ENCODE measurements at regions not wholly inside any gene's neighbourhood (a gene's known extent, or its start where the extent isn't known, plus 50 kb on each side); places are given as distances from the start of the nearest gene placed in this dataset.
"Not testable (repeated sequence)": the region's sequence is repeated elsewhere in the genome, so short reads cannot be mapped to it uniquely, and the experiment has no call there.

DNA sequence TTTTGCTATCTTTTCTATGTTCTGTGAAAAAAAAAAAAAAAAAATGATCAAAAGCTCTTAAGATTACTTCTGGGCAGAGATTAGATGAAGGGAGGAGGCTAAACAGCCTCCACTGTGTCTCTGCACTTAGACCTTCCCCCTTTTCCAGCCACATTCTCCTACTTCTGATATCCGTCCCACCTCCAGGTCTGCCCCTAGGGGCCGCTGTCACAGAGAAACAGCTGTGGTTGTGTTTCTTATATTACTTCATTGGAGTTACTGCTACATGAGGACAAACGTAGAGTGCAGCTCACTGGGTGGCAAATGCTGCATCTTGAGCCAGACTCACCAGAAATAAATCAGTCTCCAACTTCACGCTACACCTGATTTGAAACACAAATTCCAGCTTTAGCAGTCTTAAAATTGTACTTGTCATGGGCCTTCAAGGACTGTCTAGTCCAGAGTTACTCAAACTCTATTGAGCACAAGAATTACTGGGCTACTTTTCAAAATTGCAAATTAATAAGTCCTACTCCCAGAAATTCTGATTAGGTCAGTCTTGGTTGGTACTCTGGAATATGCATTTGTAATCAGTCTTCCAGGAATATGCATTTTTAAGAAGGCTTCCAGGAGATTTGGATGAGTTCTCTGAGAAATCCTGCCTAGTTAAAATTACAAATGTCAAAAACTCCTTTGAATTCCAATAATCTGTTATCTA, 125.2 kb upstream of the PTBP2 start:
- Histone ChIP-seq H3K9ac (no peak overlapping the region), H3K4me1 (no peaks in the 10 kb centered on the region), H3K27ac (no peak overlapping the region), H3K27me3 (no peaks in the 10 kb centered on the region), H3K4me3 (no peak overlapping the region), H3K36me3 (no peaks in the 10 kb centered on the region), H3K9me3 (no peaks in the 10 kb centered on the region; the same call in 1 of the 2 replicates), H4K20me1 (no peaks in the 10 kb centered on the region), H3K4me2 (no peak overlapping the region)
- no peak for TF ChIP-seq Cebpa-rat (IDR thresholded peaks at IDR 0.05)

DNA sequence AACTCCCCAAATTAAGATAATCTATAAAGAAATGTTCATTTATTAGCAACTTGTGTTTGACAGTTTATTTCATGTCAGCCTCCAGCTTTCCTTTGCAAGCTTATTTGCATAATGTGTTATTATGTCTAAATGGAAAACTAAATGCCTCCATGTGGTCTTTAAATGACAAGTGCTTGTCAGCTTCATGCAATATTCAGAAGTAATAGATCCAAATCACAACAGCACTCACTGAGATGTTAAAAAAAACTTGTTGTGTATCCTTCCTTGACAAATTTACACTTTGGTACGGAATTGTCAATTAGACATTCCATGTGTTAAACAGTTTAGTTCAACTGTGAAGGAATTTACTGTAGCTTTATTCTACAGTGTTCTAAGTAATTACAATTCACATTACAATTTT, 124.4 kb upstream of the PTBP2 start:
- Histone ChIP-seq H3K4me3 (no peak overlapping the region), H4K20me1 (no peaks in the 10 kb centered on the region), H3K4me1 (no peaks in the 10 kb centered on the region), H3K27ac (no peak overlapping the region), H3K9me3 (no peaks in the 10 kb centered on the region; the same call in 1 of the 2 replicates), H3K27me3 (no peaks in the 10 kb centered on the region), H3K36me3 (no peaks in the 10 kb centered on the region), H3K4me2 (no peak overlapping the region), H3K9ac (no peak overlapping the region)
- TF ChIP-seq Cebpa-rat (IDR thresholded peaks at IDR 0.05): no peak

DNA sequence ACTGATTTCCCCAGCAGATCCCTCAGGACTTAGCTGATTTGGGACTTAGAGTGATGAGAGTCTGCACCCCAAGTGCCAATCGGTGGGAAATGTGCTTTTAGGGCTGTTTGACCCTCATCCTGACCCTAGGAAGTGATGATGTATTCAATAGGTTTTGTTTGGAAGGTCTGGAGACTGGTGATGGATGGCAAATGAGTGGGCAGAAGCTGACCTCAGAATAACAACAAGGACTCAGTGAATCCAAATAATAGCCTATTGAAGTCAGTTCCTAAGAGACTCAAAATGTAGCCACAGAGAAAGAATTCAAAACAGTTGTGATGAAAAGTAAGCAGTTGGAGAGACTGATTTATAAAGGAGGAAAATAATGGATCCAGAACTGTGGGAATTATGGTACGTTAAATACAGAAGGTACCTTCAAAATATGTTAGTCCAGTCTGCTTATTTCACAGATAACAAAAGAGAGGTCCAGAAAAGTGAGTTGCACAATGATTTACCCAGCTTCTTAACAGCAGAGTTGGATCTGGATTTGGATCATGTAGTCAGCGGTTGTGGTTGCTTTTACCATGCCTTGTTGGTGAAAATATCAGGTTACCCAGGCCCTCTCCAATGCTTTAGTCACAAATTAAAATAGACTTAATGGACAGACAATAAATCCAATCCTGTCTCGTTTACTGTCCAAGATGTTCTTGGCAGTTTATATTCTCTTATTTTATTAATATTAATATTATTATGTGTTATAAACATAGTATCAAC, 123.0 kb upstream of the PTBP2 start:
- H3K27me3 ChIP-seq: no peaks in the 10 kb centered on the region

DNA sequence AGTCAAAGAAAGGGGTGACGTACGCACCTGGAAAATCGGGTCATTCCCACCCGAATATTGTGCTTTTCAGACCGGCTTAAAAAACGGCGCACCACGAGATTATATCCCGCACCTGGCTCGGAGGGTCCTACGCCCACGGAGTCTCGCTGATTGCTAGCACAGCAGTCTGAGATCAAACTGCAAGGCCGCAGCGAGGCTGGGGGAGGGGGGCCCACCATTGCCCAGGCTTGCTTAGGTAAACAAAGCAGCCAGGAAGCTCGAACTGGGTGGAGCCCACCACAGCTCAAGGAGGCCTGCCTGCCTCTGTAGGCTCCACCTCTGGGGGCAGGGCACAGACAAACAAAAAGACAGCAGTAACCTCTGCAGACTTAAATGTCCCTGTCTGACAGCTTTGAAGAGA, 117.0 kb upstream of the PTBP2 start:
- not testable (repeated sequence) for H3K9me3 ChIP-seq, H3K27ac ChIP-seq, H3K9ac ChIP-seq, H3K27me3 ChIP-seq, H3K36me3 ChIP-seq, H3K4me2 ChIP-seq, H3K4me3 ChIP-seq, H3K4me1 ChIP-seq, H4K20me1 ChIP-seq

More for the DNA sequence above, 123.0 kb upstream of the PTBP2 start:
- no peaks in the 10 kb centered on the region for H3K36me3 ChIP-seq
- no peaks in the 10 kb centered on the region for H4K20me1 ChIP-seq
- H3K9me3 ChIP-seq: no peaks in the 10 kb centered on the region
- no peaks in the 10 kb centered on the region for H3K4me1 ChIP-seq
- H3K27ac ChIP-seq: no peak overlapping the region
- no peak for TF ChIP-seq Cebpa-rat (IDR thresholded peaks at IDR 0.05)
- no peak overlapping the region for H3K4me3 ChIP-seq
- no peak overlapping the region for H3K4me2 ChIP-seq
- H3K9ac ChIP-seq: no peak overlapping the region

DNA sequence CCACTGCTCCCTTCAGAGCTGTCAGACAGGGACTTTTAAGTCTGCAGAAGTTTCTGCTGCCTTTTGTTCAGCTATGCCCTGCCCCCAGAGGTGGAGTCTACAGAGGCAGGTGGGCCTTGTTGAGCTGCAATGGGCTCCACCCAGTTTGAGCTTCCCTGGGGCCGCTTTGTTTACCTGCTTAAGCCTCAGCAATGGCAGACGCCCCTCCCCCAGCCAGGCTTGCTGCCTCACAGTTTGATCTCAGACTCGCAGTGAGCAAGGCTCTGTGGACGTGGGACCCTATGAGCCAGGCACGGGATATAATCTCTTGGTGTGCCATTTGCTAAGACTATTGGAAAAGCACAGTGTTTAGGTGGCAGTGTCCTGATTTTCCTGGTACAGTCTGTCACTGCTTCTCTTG, 104.2 kb upstream of the PTBP2 start:
- H3K9ac ChIP-seq, H3K27ac ChIP-seq, H3K4me1 ChIP-seq, H3K27me3 ChIP-seq, H3K9me3 ChIP-seq, H3K4me2 ChIP-seq, H3K4me3 ChIP-seq, H4K20me1 ChIP-seq, H3K36me3 ChIP-seq: not testable (repeated sequence)

DNA sequence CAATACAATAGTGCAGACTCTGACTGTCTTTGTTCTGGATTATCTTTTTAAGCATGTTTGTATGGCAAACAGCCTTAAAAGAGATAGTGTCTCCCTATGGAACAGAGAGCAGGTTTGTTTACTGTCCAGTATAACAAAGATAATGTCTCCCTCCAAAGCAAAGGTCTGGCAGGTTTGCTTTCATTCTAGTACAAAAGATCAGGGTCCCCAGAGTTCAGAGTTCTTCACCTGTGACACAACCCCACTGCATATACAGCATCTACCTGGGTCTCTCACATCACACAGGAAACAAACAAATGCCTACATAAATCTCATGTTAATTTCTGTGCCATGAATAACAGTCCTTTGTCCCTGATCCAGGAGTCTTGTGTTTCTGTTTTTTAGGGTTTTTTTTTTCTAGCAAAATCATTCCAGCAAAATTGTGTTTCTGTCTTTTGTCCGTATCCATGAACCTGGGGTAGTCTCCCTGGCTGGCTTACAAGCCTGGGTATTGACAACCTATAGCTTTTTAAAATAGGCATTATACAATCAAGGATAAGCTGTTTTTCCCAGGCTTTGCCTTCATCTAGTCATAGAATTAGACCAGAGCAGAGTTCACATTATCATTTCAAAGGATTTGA, 89.4 kb upstream of the PTBP2 start:
- Histone ChIP-seq H4K20me1 (no peaks in the 10 kb centered on the region), H3K4me1 (no peaks in the 10 kb centered on the region), H3K9ac (no peak overlapping the region), H3K4me3 (no peak overlapping the region), H3K4me2 (no peak overlapping the region), H3K36me3 (no peaks in the 10 kb centered on the region), H3K27ac (no peak overlapping the region), H3K9me3 (no peaks in the 10 kb centered on the region), H3K27me3 (no peaks in the 10 kb centered on the region)
- no peak for TF ChIP-seq Cebpa-rat (IDR thresholded peaks at IDR 0.05)

DNA sequence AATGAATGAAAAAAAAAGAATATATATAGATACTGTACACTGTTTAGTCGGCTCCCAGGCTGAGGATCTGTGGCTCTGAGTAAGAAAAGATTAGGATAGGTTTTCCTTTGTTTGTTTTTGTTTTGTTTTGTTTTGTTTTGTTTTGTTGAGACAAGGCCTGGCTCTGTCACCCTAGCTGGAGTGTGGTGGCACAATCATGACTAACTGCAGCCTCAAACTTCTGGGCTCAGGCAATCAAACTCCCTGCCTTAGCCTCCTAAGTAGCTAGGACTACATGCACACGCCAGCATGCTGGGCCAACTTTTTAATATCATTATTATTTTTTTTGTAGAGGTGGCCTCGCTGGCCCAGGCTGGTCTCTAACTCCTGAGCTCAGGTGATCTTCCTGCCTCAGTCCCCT, 87.9 kb upstream of the PTBP2 start:
- Histone ChIP-seq H3K27me3 (no peaks in the 10 kb centered on the region), H3K4me1 (no peaks in the 10 kb centered on the region), H3K27ac (no peak overlapping the region), H3K36me3 (no peaks in the 10 kb centered on the region), H3K4me2 (no peak overlapping the region), H3K4me3 (no peak overlapping the region), H3K9me3 (no peaks in the 10 kb centered on the region), H4K20me1 (no peaks in the 10 kb centered on the region), H3K9ac (no peak overlapping the region)
- TF ChIP-seq Cebpa-rat (IDR thresholded peaks at IDR 0.05): no peak

DNA sequence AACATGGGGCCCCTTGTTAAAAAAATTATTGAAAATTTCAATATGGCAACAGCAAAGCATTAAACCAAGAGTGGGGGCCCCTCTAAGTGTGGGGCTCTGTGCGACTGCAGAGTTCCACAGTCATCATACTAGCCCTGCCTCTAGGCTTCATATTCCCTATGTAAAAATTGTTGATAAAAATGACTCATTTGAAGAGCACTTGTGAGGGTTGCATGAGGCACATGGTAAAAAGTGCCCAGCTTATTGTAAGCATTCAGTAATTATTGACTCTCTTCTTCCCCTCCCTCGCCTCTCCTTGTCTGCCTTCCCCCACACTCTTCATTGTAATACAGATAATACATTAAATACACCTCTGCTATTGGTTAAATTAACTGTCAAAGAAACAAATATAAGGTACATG, 86.7 kb upstream of the PTBP2 start:
- H3K27me3 ChIP-seq: no peaks in the 10 kb centered on the region
- H3K27ac ChIP-seq: no peak overlapping the region
- no peaks in the 10 kb centered on the region for H3K4me1 ChIP-seq
- H4K20me1 ChIP-seq: no peaks in the 10 kb centered on the region
- H3K4me2 ChIP-seq: no peak overlapping the region
- no peak overlapping the region for H3K4me3 ChIP-seq
- H3K9ac ChIP-seq: no peak overlapping the region
- H3K36me3 ChIP-seq: no peaks in the 10 kb centered on the region
- no peaks in the 10 kb centered on the region for H3K9me3 ChIP-seq
- no peak for TF ChIP-seq Cebpa-rat (IDR thresholded peaks at IDR 0.05)

DNA sequence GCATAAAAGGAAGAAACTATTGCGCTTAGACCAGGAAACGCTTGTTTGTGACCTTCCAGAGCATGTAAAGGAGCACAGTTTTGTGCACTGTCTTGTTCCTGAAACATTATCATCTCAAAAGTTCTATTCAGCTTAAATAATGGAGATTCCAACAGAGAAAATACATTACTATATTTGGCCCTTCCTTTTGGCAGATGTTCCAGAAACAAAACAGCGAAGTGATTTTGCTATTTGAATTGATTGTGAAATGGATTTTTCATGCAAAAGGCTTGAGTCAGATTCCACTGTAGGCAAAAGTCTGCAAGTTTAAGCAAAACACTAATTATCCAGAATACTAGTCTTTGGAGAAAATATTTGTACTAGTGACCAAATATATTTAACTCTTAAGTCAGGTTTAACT, 80.3 kb upstream of the PTBP2 start:
- no peaks in the 10 kb centered on the region for H3K27me3 ChIP-seq
- no peak overlapping the region for H3K4me2 ChIP-seq
- H4K20me1 ChIP-seq: no peaks in the 10 kb centered on the region
- H3K9me3 ChIP-seq: no peaks in the 10 kb centered on the region
- peaks cover 1% of the 10 kb centered on the region; the same call in 1 of the 2 replicates for H3K4me1 ChIP-seq
- no peaks in the 10 kb centered on the region for H3K36me3 ChIP-seq
- no peak overlapping the region for H3K4me3 ChIP-seq
- H3K9ac ChIP-seq: no peak overlapping the region
- no peak for TF ChIP-seq Cebpa-rat (IDR thresholded peaks at IDR 0.05)
- H3K27ac ChIP-seq: no peak overlapping the region

DNA sequence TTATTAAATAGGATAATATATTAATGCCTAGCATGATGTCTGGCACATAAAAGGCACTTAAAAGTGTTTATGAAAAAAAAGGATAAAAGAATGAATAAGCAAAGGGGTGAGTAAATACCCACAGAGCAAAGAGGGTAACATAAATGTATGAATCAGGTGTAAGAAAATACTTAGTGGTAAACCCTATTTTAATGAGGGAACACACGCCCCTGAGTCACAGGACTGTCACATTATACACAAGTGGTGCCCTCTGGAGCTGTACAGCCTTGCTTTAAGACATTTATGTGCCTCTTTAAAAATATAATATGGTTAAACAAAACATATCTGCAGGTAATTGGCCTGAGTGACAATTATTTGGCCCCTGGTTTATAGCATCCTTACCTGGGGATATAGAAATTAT, 78.1 kb upstream of the PTBP2 start:
- no peak for TF ChIP-seq Cebpa-rat (IDR thresholded peaks at IDR 0.05)
- H3K27ac ChIP-seq: no peak overlapping the region

More for the DNA sequence above, 78.1 kb upstream of the PTBP2 start:
- Histone ChIP-seq H3K4me2 (no peak overlapping the region), H3K36me3 (no peaks in the 10 kb centered on the region), H4K20me1 (no peaks in the 10 kb centered on the region), H3K9ac (no peak overlapping the region), H3K27me3 (no peaks in the 10 kb centered on the region), H3K4me3 (no peak overlapping the region), H3K9me3 (no peaks in the 10 kb centered on the region), H3K4me1 (peaks cover 5% of the 10 kb centered on the region; the same call in 1 of the 2 replicates)
